ENCODE measurements at regions not wholly inside any gene's neighbourhood (a gene's known extent, or its start where the extent isn't known, plus 50 kb on each side); places are given as distances from the start of the nearest gene placed in this dataset.

DNA sequence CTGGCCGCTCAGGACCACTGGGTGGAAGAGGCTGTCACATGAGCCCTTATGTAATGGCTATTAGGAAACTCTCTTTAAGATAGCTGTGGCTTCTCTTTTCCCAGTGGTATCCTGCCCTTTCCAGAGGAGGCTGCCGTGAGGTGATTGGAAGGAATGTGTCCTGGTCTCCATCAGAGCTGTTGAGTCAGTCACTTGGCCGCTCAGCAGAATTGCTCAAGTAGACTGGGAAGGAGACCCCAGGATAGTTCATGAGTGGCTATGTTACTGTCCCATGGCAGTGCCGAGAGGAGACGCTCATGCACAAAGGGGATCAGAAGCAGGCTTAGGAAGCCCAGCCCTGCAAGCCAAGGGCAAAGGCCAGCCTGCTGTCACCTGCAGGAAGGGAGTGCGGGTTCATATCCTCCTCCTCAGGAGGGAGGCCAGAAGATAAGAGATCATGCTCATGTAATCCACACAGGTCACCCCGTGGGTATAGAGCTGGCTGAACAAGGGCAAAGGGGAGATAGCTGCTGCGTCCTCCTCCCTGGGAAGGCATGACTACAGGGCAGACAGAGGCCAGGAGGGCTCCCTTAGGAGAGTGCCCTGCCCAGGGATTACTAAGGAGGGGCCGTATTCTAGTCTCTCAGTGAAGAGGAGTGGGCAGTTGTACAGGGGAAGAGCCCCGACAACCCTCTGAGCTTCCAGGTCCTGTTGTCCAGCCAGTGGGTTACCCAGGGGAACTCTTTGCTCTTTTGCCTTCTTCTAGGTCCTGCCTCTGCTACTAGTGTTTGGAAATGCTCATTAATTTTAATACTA lies 137.0 kb upstream of the MAX start:
- no peak for FAIRE-seq
- no peak for DNase-seq (ENCODE audit: insufficient read length, low spot score)
- TF ChIP-seq TAF1 (IDR thresholded peaks at IDR 0.05; ENCODE audit: low read depth, low read length) (no peak), PAX5 (IDR thresholded peaks at IDR 0.05; ENCODE audit: insufficient read depth, low read length, severe bottlenecking) (no peak), POLR2AphosphoS5 (IDR thresholded peaks at IDR 0.05; ENCODE audit: low read depth, low read length) (no peak), POLR2A (IDR thresholded peaks at IDR 0.05; ENCODE audit: low read depth, low read length) (no peak), SPI1 (IDR thresholded peaks at IDR 0.05; ENCODE audit: low read depth, low read length) (no peak), POU2F2 (IDR thresholded peaks at IDR 0.05; ENCODE audit: low read depth, low read length) (no peak)

DNA sequence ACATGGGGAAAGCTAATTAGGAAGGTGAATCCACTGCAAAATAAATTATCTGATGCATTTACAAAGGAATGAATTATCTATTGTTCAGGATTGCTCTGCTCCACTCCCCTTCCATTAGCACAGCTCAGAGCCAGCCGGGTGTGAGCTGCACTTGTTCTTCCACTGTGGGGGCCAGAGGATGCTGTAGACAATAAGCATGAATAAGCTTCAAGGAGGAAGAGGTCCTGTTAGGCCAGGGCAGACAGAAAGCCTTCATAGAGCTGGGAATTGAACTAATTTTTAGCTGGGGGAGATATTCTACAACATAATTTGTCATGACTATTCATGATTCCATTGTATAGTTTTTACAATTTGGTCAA lies 137.6 kb upstream of the MAX start:
- DNase-seq (ENCODE audit: insufficient read length, low spot score) (no peak), FAIRE-seq (no peak)
- TF ChIP-seq TAF1 (IDR thresholded peaks at IDR 0.05; ENCODE audit: low read depth, low read length) (no peak), POLR2AphosphoS5 (IDR thresholded peaks at IDR 0.05; ENCODE audit: low read depth, low read length) (no peak), PAX5 (IDR thresholded peaks at IDR 0.05; ENCODE audit: insufficient read depth, low read length, severe bottlenecking) (no peak), SPI1 (IDR thresholded peaks at IDR 0.05; ENCODE audit: low read depth, low read length) (no peak), POLR2A (IDR thresholded peaks at IDR 0.05; ENCODE audit: low read depth, low read length) (no peak), POU2F2 (IDR thresholded peaks at IDR 0.05; ENCODE audit: low read depth, low read length) (no peak)

DNA sequence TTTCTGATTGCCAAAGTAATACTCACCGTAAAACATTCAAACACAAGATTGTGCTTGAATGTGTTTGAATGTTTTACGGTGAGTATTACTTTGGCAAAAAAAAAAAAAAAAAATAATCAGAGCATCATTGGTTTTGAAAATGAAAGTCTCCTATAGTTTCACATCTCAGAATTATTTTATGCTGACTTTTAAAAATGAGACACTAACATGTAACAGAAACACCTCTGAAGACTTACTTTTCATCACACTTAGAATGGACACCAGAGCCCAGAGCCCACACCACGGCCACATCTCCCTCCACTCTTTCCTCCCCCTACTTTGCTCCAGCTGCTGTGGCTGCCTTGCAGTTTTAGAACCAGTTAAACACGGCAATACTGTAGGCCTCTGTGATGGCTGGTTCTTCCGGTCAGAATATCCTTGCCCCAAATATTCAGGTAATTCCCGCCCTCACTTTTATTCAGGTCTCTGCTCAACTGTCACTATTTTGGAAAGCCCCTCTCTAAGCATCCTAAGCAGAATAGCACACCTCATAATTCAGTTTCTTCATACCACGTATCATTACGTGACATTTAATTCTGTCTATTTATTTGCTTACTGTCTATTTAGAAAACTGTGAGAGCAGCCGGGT lies 138.9 kb upstream of the MAX start:
- DNase-seq (ENCODE audit: insufficient read length, low spot score): no peak

DNA sequence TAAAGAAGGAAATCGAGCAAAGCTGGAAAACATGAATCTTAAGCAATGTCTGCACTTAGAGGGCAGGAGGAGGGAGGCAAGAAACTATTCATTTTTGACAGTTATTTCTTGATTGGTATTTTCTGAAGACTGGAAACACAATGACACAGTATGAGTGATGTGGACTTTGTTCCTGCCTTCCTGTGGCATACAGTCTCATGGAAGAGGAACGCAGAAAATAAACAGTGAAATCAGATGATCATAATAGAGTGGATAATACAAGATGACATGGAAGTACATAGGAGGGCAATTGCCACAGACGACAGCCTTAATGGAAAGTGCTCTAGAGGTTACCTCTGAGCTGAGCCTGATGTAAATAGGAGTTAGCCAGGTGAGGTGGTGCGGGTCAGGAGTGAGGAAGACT lies 140.4 kb upstream of the MAX start:
- no peak for TF ChIP-seq SPI1 (IDR thresholded peaks at IDR 0.05; ENCODE audit: low read depth, low read length)
- TF ChIP-seq POLR2AphosphoS5 (IDR thresholded peaks at IDR 0.05; ENCODE audit: low read depth, low read length): no peak
- DNase-seq (ENCODE audit: insufficient read length, low spot score) (no peak), FAIRE-seq (no peak)

More for the DNA sequence above, 138.9 kb upstream of the MAX start:
- TF ChIP-seq POLR2AphosphoS5 (IDR thresholded peaks at IDR 0.05; ENCODE audit: low read depth, low read length): no peak
- no peak for TF ChIP-seq SPI1 (IDR thresholded peaks at IDR 0.05; ENCODE audit: low read depth, low read length)
- TF ChIP-seq TAF1 (IDR thresholded peaks at IDR 0.05; ENCODE audit: low read depth, low read length): no peak
- no peak for TF ChIP-seq POLR2A (IDR thresholded peaks at IDR 0.05; ENCODE audit: low read depth, low read length)
- no peak for TF ChIP-seq POU2F2 (IDR thresholded peaks at IDR 0.05; ENCODE audit: low read depth, low read length)
- TF ChIP-seq PAX5 (IDR thresholded peaks at IDR 0.05; ENCODE audit: insufficient read depth, low read length, severe bottlenecking): no peak
- FAIRE-seq: no peak

DNA sequence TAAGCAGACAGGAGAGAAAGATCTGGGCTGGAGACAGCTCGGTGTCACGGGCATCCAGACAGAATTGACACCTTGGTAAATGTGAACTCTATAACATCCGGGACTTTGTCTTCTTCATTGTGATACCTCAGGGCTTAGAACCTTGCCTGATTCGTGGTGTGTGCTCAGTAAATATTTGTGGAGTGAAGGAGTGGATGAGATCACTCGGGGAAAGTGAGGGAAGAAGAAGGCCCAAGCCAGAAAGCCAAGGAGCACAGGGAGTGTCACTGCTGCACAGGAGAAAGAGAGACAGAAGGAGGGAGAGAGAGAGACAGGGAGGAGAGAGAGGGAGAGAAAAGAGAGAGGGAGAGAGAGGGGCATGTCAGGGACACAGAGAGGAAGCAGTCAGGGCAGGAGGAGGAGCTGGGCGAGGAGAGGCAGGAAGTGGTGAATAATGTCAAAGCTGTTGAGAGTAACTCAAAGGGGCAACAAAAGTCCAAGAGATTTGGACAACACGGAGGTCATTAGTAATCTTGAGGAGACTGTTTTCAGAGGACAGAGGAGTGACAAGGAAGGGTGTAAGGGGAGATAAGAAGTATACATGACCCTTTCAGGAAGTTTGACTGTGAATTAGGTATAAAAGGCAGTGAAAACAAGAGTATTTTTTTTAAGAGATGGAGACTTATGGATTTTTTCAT lies 141.6 kb upstream of the MAX start:
- TF ChIP-seq POLR2AphosphoS5 (IDR thresholded peaks at IDR 0.05; ENCODE audit: low read depth, low read length) (no peak), SPI1 (IDR thresholded peaks at IDR 0.05; ENCODE audit: low read depth, low read length) (peak; percentile 39; the same call in 1 of the 2 replicates)
- FAIRE-seq (no peak), DNase-seq (ENCODE audit: insufficient read length, low spot score) (no peak)

DNA sequence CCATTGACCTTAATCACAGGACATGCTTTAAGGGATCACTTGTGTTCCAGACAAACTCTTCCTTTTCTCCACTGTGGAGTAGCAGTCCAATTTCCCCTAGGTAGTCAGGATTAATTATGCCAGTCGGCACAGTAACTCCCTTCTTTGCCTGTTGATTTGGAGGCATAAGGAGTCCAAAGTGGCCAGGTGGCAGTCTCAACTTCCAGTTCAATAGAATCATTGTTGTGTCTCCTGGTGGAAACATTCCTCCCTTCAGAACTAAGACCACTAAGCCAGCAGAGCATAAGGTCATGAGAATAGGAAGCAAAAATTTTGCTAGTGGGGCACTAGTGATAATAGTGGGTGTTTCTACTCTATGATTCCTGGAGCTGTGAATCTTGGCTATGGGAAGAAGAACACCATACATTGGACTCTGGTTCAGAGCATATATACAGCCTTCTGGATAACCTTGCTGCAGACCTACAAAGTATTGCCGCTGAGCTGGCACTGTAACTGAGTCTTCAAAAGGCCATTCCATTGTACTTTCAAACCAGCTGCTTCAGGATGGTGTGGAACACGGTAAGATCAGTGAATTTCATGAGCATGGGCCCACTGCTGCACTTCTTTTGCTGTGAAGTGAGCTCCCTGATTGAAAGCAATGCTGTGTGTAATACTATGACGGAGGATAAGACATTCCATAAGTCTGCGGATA lies 147.3 kb upstream of the MAX start:
- TF ChIP-seq SPI1 (IDR thresholded peaks at IDR 0.05; ENCODE audit: low read depth, low read length): no peak
- no peak for TF ChIP-seq PAX5 (IDR thresholded peaks at IDR 0.05; ENCODE audit: insufficient read depth, low read length, severe bottlenecking)
- no peak for TF ChIP-seq TAF1 (IDR thresholded peaks at IDR 0.05; ENCODE audit: low read depth, low read length)
- TF ChIP-seq POLR2A (IDR thresholded peaks at IDR 0.05; ENCODE audit: low read depth, low read length): no peak
- no peak for TF ChIP-seq POLR2AphosphoS5 (IDR thresholded peaks at IDR 0.05; ENCODE audit: low read depth, low read length)
- TF ChIP-seq POU2F2 (IDR thresholded peaks at IDR 0.05; ENCODE audit: low read depth, low read length): no peak
- FAIRE-seq (no peak), DNase-seq (ENCODE audit: insufficient read length, low spot score) (no peak)

DNA sequence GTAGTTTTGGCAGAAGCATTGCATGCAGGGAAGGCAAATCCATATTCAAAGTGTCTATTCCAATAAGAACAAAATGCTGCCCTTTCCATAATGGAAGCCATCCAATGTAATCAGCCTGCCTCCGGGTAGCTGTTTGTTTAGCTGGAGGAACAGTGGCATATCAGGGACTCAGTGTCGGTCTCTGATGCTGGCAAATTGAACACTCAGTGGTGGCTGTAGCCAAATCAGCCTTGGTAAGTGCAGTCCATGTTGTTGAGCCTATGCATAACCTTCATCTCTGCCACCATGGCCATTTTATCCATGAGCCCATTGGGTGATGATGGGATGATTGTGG lies 147.8 kb upstream of the MAX start:
- no peak for DNase-seq (ENCODE audit: insufficient read length, low spot score)

DNA sequence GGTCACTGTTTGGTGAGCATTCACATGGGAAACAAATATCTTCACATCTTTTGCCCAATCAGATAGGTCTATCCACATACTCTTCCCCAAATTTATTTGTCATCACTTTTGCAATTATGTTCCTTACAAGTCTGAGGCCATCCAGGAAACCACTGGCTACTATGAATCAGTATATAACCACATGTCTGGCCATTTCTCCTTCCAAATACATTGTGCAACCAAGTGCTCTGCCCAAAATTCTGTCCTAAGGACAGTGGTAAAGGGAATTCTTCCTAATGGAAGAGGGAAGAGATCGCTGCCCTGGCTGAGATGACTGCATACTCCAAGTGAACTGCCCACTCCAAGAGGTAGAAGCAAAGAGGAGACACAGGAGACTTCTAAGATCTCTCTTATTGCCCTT lies 148.9 kb upstream of the MAX start:
- no peak for DNase-seq (ENCODE audit: insufficient read length, low spot score)
- FAIRE-seq: no peak
- no peak for TF ChIP-seq PAX5 (IDR thresholded peaks at IDR 0.05; ENCODE audit: insufficient read depth, low read length, severe bottlenecking)
- TF ChIP-seq POU2F2 (IDR thresholded peaks at IDR 0.05; ENCODE audit: low read depth, low read length): no peak
- TF ChIP-seq TAF1 (IDR thresholded peaks at IDR 0.05; ENCODE audit: low read depth, low read length): no peak
- TF ChIP-seq POLR2A (IDR thresholded peaks at IDR 0.05; ENCODE audit: low read depth, low read length): no peak
- TF ChIP-seq SPI1 (IDR thresholded peaks at IDR 0.05; ENCODE audit: low read depth, low read length): no peak
- no peak for TF ChIP-seq POLR2AphosphoS5 (IDR thresholded peaks at IDR 0.05; ENCODE audit: low read depth, low read length)

More for the DNA sequence above, 147.8 kb upstream of the MAX start:
- peak; percentile 47 for FAIRE-seq
- TF ChIP-seq POLR2A (IDR thresholded peaks at IDR 0.05; ENCODE audit: low read depth, low read length) (no peak), POLR2AphosphoS5 (IDR thresholded peaks at IDR 0.05; ENCODE audit: low read depth, low read length) (no peak), TAF1 (IDR thresholded peaks at IDR 0.05; ENCODE audit: low read depth, low read length) (no peak), PAX5 (IDR thresholded peaks at IDR 0.05; ENCODE audit: insufficient read depth, low read length, severe bottlenecking) (no peak), POU2F2 (IDR thresholded peaks at IDR 0.05; ENCODE audit: low read depth, low read length) (no peak)

DNA sequence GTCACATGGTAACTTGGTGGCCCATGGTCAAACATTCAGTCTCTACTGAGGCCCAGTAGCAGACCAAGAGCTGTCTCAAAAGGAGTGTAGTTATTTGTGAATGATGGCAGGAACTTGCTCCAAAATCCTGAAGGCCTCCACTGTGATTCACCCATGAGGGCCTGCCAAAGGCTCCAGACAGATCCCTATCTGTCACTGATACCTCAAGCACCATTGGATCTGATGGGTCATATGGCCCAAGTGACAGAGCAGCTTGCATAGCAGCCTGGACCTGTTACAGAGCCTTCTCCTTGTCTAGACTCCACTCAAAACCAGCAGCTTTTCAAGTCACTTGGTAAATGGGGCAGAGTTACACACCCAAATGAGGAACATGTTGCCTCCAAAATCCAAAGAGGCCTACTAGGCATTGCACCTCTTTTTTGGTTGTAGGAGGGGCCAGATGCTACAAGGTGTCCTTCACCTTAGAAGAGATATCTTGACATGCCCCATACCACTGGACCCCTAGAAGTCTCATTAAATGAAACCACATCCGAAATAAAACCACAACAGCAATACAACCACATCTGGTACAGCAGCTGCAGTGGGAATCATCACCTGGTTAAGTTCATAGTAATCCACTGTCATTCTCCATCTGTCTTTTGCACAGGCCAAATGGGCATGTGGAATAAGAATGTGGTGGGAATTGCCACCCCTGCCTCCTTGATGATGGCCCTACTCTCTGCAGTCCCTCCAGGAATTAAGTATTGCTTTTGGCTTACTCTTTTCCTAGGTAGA lies 150.4 kb upstream of the MAX start:
- FAIRE-seq (no peak), DNase-seq (ENCODE audit: insufficient read length, low spot score) (no peak)
- no peak for TF ChIP-seq POLR2A (IDR thresholded peaks at IDR 0.05; ENCODE audit: low read depth, low read length)

Data from GM12891 (cell line).